ENCODE measurements at regions not wholly inside any gene's neighbourhood (a gene's known extent, or its start where the extent isn't known, plus 50 kb on each side); places are given as distances from the start of the nearest gene placed in this dataset.

DNA sequence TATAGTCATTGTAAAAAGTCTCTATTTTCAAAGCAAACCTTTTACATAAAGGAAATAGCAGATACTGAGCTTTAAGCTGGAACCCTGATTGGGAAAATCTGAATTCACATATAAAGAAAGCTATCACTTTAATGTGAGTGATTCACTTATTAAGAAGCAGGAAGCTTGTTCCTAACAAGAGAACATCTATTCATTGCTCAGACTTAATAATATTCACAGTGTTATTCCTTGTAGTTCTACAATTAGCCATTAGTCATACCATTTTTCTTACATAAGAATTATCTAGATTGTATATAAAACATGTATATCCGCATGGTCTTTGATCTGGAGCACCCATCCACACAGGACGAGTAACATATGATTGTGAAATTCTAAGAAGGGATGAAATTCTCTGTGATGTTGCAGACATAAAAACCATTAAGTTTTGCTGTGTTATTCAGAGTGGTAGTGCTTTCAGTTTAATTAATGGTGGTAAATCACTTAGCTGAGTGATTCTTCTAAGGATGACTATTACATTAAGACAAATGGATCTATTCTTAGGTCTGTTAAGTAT is 71.1 kb upstream of the FOXQ1 start:
- no peaks in the 10 kb centered on the region for H3K9me3 ChIP-seq (ENCODE audit: low read length)
- no peak overlapping the region for H2AFZ ChIP-seq (ENCODE audit: low read depth, low read length)
- no peaks in the 10 kb centered on the region for H3K27me3 ChIP-seq (ENCODE audit: insufficient read depth, low read length)
- no peak overlapping the region for H3K4me3 ChIP-seq (ENCODE audit: low read length)
- H3K36me3 ChIP-seq (ENCODE audit: insufficient read depth, low read length): no peaks in the 10 kb centered on the region
- no peaks in the 10 kb centered on the region for H3K4me1 ChIP-seq (ENCODE audit: insufficient read depth, low read length)

DNA sequence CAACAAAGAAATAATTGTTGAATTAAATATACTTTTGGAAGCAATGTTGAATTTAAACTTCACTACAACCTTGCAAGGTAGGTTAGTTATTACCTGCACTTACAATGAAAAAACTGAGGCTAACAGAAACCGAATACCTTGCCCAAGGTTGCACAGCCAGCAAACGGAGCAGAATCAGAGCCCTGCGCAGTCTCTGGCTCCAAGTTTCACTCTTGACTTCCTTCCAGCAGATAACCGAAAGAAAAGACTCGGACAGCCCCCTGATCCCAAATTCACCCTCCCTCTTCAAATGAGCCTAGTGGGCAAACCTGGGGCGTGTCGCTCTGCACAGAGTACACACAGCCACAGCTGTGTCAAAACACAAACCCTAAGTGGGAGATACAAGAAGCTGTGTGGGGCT is 72.1 kb upstream of the FOXQ1 start:
- no peaks in the 10 kb centered on the region for H3K36me3 ChIP-seq (ENCODE audit: insufficient read depth, low read length)
- H2AFZ ChIP-seq (ENCODE audit: low read depth, low read length): no peak overlapping the region
- no peak overlapping the region for H3K4me3 ChIP-seq (ENCODE audit: low read length)
- no peaks in the 10 kb centered on the region for H3K27me3 ChIP-seq (ENCODE audit: insufficient read depth, low read length)
- H3K4me1 ChIP-seq (ENCODE audit: insufficient read depth, low read length): no peaks in the 10 kb centered on the region
- H3K9me3 ChIP-seq (ENCODE audit: low read length): no peaks in the 10 kb centered on the region

DNA sequence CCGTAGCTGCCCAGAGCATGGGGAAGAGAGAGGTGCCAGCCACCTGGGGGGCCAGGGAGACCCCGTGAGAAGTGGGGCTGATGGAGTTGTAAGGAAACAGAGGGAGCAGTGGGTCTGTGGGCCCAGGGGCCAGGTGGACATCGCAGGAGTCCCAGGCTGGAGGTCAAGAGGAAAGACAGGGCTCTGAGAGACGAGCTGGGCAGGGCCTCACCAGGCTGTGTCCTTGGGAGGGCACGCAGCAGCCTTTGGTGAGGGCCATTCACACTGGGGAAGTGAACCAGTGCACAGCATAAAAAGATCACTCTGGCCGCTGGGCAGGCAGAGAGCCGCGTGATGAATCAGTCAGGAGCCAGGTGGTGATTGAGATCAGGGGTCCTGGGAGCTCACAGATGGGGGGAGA is 73.9 kb upstream of the FOXQ1 start:
- Histone ChIP-seq H3K4me1 (ENCODE audit: insufficient read depth, low read length) (no peaks in the 10 kb centered on the region), H3K36me3 (ENCODE audit: insufficient read depth, low read length) (no peaks in the 10 kb centered on the region), H2AFZ (ENCODE audit: low read depth, low read length) (no peak overlapping the region), H3K9me3 (ENCODE audit: low read length) (no peaks in the 10 kb centered on the region), H3K27me3 (ENCODE audit: insufficient read depth, low read length) (no peaks in the 10 kb centered on the region), H3K4me3 (ENCODE audit: low read length) (no peak overlapping the region)

DNA sequence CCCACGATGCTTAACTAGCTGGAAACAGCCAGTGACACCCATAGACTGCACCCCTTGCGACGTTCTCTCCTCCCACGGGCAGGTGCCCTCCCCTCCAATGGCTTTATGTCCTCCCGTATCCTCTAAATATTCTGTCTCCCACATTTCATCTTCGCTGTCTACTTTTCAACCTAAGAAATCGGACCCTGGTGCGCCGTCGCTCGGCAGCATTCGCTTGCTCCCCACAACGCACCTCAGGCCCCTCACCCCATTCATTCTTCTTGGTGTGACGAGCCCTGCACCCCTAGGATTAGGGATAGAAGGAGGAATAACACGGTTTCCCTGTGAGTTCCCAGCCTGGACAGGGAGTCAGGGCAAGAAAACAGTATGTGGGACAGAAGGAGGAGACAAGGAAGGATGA is 74.3 kb upstream of the FOXQ1 start:
- no peaks in the 10 kb centered on the region for H3K36me3 ChIP-seq (ENCODE audit: insufficient read depth, low read length)
- H3K4me3 ChIP-seq (ENCODE audit: low read length): no peak overlapping the region
- no peaks in the 10 kb centered on the region for H3K27me3 ChIP-seq (ENCODE audit: insufficient read depth, low read length)
- no peaks in the 10 kb centered on the region for H3K9me3 ChIP-seq (ENCODE audit: low read length)
- H3K4me1 ChIP-seq (ENCODE audit: insufficient read depth, low read length): no peaks in the 10 kb centered on the region
- no peak overlapping the region for H2AFZ ChIP-seq (ENCODE audit: low read depth, low read length)

DNA sequence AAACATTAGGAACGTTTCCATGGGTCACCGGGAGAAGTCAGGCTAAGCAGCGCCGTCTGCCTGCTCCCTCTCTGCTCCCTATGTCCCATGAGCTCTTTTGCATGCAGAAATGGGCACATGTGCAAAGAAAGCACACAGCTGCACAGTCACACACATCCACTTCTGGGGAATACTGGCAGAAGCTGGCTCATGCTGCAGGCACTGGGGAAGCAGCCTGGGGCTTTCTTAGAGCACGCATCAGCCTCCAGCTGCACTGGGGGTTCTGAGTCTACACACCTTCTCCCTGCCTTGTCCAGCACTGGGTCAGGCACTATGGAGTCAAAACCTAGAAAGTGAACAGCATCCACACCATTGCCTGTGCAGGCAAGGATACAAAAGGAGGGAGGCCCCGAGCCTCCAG is 76.1 kb upstream of the FOXQ1 start:
- Histone ChIP-seq H3K4me3 (ENCODE audit: low read length) (no peak overlapping the region), H3K27me3 (ENCODE audit: insufficient read depth, low read length) (no peaks in the 10 kb centered on the region), H3K9me3 (ENCODE audit: low read length) (no peaks in the 10 kb centered on the region), H3K36me3 (ENCODE audit: insufficient read depth, low read length) (no peaks in the 10 kb centered on the region), H2AFZ (ENCODE audit: low read depth, low read length) (no peak overlapping the region), H3K4me1 (ENCODE audit: insufficient read depth, low read length) (no peaks in the 10 kb centered on the region)

DNA sequence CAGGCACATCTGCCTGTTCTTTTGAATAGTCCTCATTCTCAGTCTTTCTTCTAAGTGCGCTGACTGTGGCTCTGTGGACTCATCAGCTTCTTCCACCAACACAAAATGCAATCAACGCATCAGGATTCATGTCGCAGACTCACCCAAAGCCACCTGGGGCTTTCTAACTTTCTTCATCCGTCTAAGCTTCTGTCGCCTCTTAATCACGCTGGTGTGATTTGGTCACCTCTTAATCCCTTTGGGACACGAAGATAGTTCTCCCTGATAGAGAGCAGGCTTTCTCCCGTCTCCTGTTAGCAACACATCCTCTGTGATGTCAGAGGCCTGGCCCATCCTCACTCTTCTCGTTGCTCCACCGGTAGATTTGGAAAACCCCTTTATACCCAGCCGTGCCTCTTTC is 78.0 kb upstream of the FOXQ1 start:
- Histone ChIP-seq H3K36me3 (ENCODE audit: insufficient read depth, low read length) (no peaks in the 10 kb centered on the region), H2AFZ (ENCODE audit: low read depth, low read length) (no peak overlapping the region), H3K4me1 (ENCODE audit: insufficient read depth, low read length) (no peaks in the 10 kb centered on the region), H3K27me3 (ENCODE audit: insufficient read depth, low read length) (no peaks in the 10 kb centered on the region), H3K9me3 (ENCODE audit: low read length) (no peaks in the 10 kb centered on the region), H3K4me3 (ENCODE audit: low read length) (no peak overlapping the region)

DNA sequence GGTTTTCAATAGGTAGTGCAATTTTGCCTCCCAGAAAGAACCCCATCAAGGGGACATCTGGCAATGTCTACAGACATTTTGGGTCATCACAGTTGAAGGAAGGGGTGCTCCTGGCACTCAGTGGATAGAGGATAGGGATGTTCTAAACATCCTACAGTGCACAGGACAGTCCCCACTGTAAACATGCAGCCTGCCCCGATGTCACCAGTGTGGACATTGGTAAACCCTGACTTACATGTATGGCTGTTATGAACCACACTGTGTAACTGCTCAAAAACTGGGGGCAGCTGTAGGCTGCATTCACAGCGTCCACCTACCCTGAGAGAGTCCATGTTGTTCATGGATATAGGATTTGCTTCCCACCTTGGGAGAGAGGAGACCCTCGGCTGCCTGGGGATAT is 79.3 kb upstream of the FOXQ1 start:
- H3K36me3 ChIP-seq (ENCODE audit: insufficient read depth, low read length): no peaks in the 10 kb centered on the region
- H3K27me3 ChIP-seq (ENCODE audit: insufficient read depth, low read length): no peaks in the 10 kb centered on the region
- no peak overlapping the region for H2AFZ ChIP-seq (ENCODE audit: low read depth, low read length)
- no peaks in the 10 kb centered on the region for H3K9me3 ChIP-seq (ENCODE audit: low read length)
- H3K4me3 ChIP-seq (ENCODE audit: low read length): no peak overlapping the region
- H3K4me1 ChIP-seq (ENCODE audit: insufficient read depth, low read length): no peaks in the 10 kb centered on the region

DNA sequence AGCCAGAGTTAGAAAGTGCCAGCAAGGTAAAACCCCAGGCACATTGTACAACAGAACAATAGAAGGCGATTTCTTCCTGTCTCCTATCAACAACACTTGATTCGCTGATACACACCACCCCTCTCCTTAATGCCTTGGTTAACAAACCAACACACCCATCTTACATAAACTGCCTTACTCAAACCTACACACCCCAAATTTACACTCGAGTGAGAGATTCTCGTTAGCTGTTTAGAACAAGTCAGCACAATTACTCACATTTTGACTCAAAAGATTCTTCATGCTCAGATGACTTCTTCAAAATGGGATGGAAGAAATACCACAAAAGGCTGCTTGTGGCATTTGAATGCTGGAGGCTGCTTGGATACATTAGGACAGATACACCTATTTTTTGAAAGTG is 80.0 kb upstream of the FOXQ1 start:
- Histone ChIP-seq H3K4me3 (ENCODE audit: low read length) (no peak overlapping the region), H3K27me3 (ENCODE audit: insufficient read depth, low read length) (no peaks in the 10 kb centered on the region), H2AFZ (ENCODE audit: low read depth, low read length) (no peak overlapping the region), H3K4me1 (ENCODE audit: insufficient read depth, low read length) (no peaks in the 10 kb centered on the region), H3K9me3 (ENCODE audit: low read length) (no peaks in the 10 kb centered on the region), H3K36me3 (ENCODE audit: insufficient read depth, low read length) (no peaks in the 10 kb centered on the region)

DNA sequence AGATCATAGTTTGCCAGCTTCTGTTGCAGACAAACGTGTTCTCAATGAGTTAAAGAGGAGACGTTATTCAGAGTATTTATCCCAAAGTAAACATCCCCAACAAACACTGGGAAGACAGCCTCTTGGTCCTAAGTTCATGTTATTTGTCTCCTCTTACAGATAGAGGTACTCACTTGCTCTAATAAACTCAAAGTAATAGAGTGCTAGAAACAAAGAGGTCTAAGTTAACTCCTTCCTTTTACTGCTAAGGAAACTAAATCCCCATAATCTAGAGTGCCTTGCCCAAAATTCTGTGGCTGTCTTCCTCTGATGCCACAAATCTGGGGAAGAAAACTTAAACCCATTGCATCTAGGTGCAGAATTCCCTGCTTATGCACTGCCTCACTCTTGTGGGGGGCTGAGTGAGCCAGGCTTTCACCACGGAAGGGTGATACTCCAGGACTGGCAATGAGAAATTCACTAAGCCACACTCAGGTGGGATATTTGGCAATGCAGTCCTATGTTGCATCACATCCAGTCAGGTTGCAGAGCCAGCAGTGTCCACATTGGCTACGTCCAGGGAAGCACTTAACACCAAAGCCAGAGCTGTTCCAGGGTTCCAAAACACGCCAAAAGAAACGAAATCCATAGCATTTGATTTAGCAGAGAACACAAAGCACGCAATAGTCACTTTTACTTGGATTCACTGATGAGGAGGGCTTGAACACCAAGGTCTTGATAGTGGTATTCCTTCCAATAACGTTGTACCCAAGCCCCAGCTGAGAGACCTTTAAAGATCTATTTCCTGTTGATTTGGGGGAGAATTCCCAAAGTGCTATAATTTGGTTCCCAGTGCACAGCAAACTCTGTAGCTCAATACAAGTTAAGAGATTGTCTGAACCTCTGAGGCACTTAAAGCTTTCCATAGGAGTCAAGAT is 81.0 kb upstream of the FOXQ1 start:
- Histone ChIP-seq H3K9me3 (ENCODE audit: low read length) (no peaks in the 10 kb centered on the region), H3K36me3 (ENCODE audit: insufficient read depth, low read length) (no peaks in the 10 kb centered on the region), H3K27me3 (ENCODE audit: insufficient read depth, low read length) (no peaks in the 10 kb centered on the region), H3K4me1 (ENCODE audit: insufficient read depth, low read length) (no peaks in the 10 kb centered on the region), H3K4me3 (ENCODE audit: low read length) (no peak overlapping the region), H2AFZ (ENCODE audit: low read depth, low read length) (no peak overlapping the region)

DNA sequence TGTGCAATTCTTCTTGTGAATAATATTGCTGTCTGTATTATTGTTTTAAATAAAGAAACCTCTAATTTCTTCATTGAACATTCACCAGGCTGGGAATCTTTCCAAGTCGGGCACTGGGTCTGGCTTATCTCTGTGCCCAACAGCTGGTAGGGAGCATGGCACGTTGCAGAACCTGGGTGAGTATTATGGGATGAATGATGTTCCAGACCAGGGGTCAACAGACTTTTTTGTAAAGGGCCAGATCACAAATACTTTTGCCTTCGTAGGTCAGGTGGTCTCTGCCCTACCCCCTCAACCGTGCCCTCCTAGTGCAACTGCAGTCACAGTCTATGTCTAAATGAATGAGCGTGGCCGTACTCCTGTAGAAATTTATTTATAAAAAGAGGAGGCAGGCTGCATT is 81.6 kb upstream of the FOXQ1 start:
- no peak overlapping the region for H2AFZ ChIP-seq (ENCODE audit: low read depth, low read length)
- no peaks in the 10 kb centered on the region for H3K9me3 ChIP-seq (ENCODE audit: low read length)

DNA sequence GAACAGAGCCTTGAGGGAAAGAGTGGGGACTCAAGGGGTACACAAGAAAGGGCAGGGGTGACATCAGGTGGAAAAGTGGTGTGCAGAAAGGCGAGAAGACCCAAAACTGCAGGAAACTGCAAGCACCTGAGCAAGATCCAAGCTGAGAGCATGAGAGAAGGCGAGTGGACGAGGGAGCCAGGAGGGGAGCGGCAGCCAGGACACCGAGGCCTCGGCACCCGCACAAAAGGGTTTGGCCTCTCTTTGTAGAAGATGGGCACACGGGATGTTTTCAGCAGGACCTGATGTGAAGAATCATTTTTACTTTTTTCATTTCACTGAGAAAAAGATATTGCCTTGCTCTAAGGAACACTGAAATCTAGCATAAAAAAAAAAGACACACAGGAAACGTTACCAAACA is 82.1 kb upstream of the FOXQ1 start:
- H3K36me3 ChIP-seq (ENCODE audit: insufficient read depth, low read length): no peaks in the 10 kb centered on the region
- no peak overlapping the region for H3K4me3 ChIP-seq (ENCODE audit: low read length)
- H2AFZ ChIP-seq (ENCODE audit: low read depth, low read length): no peak overlapping the region
- no peaks in the 10 kb centered on the region for H3K9me3 ChIP-seq (ENCODE audit: low read length)
- no peaks in the 10 kb centered on the region for H3K4me1 ChIP-seq (ENCODE audit: insufficient read depth, low read length)
- no peaks in the 10 kb centered on the region for H3K27me3 ChIP-seq (ENCODE audit: insufficient read depth, low read length)

More for the DNA sequence above, 81.6 kb upstream of the FOXQ1 start:
- H3K4me3 ChIP-seq (ENCODE audit: low read length): no peak overlapping the region
- H3K27me3 ChIP-seq (ENCODE audit: insufficient read depth, low read length): no peaks in the 10 kb centered on the region
- H3K36me3 ChIP-seq (ENCODE audit: insufficient read depth, low read length): no peaks in the 10 kb centered on the region
- no peaks in the 10 kb centered on the region for H3K4me1 ChIP-seq (ENCODE audit: insufficient read depth, low read length)

DNA sequence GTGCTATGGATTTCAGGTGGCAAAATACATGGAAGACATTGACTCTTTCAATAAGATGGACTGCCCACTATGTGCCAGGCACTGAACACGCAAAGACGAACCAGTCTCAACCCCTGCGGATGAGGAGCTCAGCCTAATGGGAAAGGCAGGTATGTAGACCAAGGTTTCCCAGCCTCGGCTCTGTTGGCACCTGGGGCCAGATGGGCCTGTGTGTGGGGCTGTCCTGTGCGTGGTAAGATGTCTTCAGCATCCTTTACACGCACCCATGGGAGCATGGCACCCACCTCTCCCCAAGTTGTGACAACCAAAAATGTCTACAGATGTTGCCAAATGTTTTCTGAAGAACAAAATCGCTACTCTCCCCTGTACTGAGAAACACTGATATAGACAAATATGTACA is 82.6 kb upstream of the FOXQ1 start:
- no peaks in the 10 kb centered on the region for H3K9me3 ChIP-seq (ENCODE audit: low read length)
- no peak overlapping the region for H2AFZ ChIP-seq (ENCODE audit: low read depth, low read length)
- H3K27me3 ChIP-seq (ENCODE audit: insufficient read depth, low read length): no peaks in the 10 kb centered on the region
- H3K4me3 ChIP-seq (ENCODE audit: low read length): no peak overlapping the region
- H3K4me1 ChIP-seq (ENCODE audit: insufficient read depth, low read length): no peaks in the 10 kb centered on the region
- no peaks in the 10 kb centered on the region for H3K36me3 ChIP-seq (ENCODE audit: insufficient read depth, low read length)

DNA sequence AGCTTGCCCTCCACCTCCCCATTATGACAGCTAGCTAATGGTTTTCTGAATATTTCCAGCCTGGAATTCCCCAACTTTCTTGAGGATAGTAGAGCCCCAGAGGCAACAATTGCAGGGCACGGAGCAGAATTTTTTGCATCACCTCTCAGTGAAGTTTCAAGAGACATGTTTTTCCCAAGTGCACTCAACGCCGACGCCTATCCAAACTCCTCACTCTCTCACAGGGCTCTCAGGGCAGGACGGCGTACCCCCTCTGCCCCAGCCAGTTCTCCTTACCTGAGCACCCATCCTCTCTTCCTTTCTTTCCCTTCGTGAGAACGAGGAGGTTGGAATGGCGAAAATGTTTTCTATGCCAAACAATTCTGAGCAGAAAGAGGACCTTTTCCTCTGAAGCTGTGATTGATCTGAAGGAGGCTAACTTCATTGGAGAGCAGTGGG is 83.1 kb upstream of the FOXQ1 start:
- no peak overlapping the region for H3K4me3 ChIP-seq (ENCODE audit: low read length)
- no peaks in the 10 kb centered on the region for H3K27me3 ChIP-seq (ENCODE audit: insufficient read depth, low read length)
- no peaks in the 10 kb centered on the region for H3K36me3 ChIP-seq (ENCODE audit: insufficient read depth, low read length)
- no peak overlapping the region for H2AFZ ChIP-seq (ENCODE audit: low read depth, low read length)
- H3K4me1 ChIP-seq (ENCODE audit: insufficient read depth, low read length): no peaks in the 10 kb centered on the region
- H3K9me3 ChIP-seq (ENCODE audit: low read length): no peaks in the 10 kb centered on the region

Data from neuron (in vitro differentiated cells).